ENCODE measurements at regions not wholly inside any gene's neighbourhood (a gene's known extent, or its start where the extent isn't known, plus 50 kb on each side); places are given as distances from the start of the nearest gene placed in this dataset.

DNA sequence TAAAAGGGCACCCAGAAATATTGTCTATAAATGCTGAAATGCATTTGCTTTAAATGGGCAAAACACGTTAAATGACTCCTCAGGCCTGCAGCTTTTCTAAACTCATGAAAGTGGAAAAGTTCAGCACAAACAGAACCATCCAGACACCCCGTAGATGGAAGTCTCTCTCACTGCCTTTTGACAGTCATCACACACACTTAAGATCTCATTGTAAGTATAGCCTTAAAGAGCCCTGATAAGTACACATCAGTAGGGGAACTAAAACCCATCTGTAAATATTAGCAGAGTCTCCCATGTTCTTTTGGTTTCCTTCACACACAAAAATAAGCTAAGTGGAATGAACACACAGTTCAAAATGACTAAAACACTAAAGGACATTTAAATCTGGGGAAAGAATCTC, 166.7 kb downstream of the LTN1 start (continued):
- no peak for TF ChIP-seq KDM1A (IDR thresholded peaks at IDR 0.05)

DNA sequence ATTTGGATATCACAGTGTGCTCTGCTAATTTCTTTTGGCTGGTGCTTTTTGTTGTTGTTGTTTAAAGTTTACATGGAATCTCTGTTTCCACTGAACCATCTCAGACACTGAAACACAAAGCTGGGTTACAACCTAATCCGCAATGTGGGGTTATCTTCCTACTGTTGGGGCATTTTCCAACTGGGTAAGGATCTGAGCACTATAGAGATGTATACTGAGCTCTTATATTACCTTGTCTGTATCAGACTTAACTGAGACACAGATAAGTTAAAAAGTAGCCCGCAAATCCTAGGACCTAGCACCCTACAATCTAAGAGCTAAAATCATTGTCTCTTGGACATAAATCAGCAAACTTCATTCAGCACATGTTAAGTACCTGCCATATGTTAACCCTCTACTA, 169.2 kb downstream of the LTN1 start:
- Histone ChIP-seq H3K4me1 (replicated peaks in 1 of 2; ENCODE audit: control insufficient read depth in 2 of 2, insufficient read depth in 2 of 2, low read length in 2 of 2) (no peaks in the 10 kb centered on the region), H2AFZ (ENCODE audit: low read depth, low read length) (no peak overlapping the region), H3K4me3 (no peak overlapping the region), H3K27ac (ENCODE audit: extremely low read depth, low read depth, low read length) (no peak overlapping the region), H3K9ac (ENCODE audit: insufficient read depth in 1 of 2, low read depth in 2 of 2, low read length in 2 of 2) (no peak overlapping the region), H3K9me3 (replicated peaks; ENCODE audit: control insufficient read depth, insufficient read depth, low read depth, low read length) (no peaks in the 10 kb centered on the region), H4K20me1 (replicated peaks; ENCODE audit: control insufficient read depth, insufficient read depth, low read length) (no peaks in the 10 kb centered on the region), H3K9me1 (ENCODE audit: control insufficient read depth, insufficient read depth, low read length) (no peaks in the 10 kb centered on the region), H3K4me2 (ENCODE audit: insufficient read depth, low read length) (no peak overlapping the region), H3K36me3 (ENCODE audit: control insufficient read depth, insufficient read depth, low read length) (no peaks in the 10 kb centered on the region), H3K27me3 (ENCODE audit: control insufficient read depth in 2 of 2, insufficient read depth in 2 of 2, low read length in 2 of 2) (no peaks in the 10 kb centered on the region), H3K79me2 (ENCODE audit: control insufficient read depth, insufficient read depth, low read length) (no peaks in the 10 kb centered on the region)
- no TSS peak for BruUV-seq (replicated peaks)
- ChIA-PET POLR2A (no interaction called here), CTCF (ENCODE audit: low intra/inter-chr PET ratio) (no interaction called here)
- WGBS (ENCODE audit: insufficient coverage, low coverage, missing lambda C conversion rate) = 2% methylated on average over 2 of the region's 2 CpGs
- intact Hi-C loops (cut with micrococcal nuclease) = no loop called here
- ATAC-seq (no peak), FAIRE-seq (no peak), DNase-seq (ENCODE audit: extremely low read depth in 1 of 4, low spot score in 3 of 4) (no peak)
- in situ Hi-C loops (cut with MboI) = no loop called here
- TF ChIP-seq ZNF75A (CRISPR knock-in tag; IDR thresholded peaks at IDR 0.05) (no peak), FOS (IDR thresholded peaks at IDR 0.05; ENCODE audit: extremely low read depth, insufficient read length) (no peak), ELF4 (CRISPR knock-in tag; IDR thresholded peaks at IDR 0.05) (no peak), SMAD2 (IDR thresholded peaks at IDR 0.05; ENCODE audit: low read depth, low read length) (no peak), DDX20 (tag; IDR thresholded peaks at IDR 0.05; ENCODE audit: low read depth) (no peak), MYC (IDR thresholded peaks at IDR 0.05; ENCODE audit: low read depth, low read length) (no peak), MYC (CRISPR knock-in tag; IDR thresholded peaks at IDR 0.05; ENCODE audit: borderline replicate concordance, low read depth) (no peak), ZKSCAN3 (CRISPR knock-in tag; IDR thresholded peaks at IDR 0.05) (no peak)
- TF ChIP-seq, protein P1, sequence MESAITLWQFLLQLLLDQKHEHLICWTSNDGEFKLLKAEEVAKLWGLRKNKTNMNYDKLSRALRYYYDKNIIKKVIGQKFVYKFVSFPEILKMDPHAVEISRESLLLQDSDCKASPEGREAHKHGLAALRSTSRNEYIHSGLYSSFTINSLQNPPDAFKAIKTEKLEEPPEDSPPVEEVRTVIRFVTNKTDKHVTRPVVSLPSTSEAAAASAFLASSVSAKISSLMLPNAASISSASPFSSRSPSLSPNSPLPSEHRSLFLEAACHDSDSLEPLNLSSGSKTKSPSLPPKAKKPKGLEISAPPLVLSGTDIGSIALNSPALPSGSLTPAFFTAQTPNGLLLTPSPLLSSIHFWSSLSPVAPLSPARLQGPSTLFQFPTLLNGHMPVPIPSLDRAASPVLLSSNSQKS (CRISPR knock-in tag; IDR thresholded peaks at IDR 0.05) = no peak
- TF ChIP-seq, protein P2, sequence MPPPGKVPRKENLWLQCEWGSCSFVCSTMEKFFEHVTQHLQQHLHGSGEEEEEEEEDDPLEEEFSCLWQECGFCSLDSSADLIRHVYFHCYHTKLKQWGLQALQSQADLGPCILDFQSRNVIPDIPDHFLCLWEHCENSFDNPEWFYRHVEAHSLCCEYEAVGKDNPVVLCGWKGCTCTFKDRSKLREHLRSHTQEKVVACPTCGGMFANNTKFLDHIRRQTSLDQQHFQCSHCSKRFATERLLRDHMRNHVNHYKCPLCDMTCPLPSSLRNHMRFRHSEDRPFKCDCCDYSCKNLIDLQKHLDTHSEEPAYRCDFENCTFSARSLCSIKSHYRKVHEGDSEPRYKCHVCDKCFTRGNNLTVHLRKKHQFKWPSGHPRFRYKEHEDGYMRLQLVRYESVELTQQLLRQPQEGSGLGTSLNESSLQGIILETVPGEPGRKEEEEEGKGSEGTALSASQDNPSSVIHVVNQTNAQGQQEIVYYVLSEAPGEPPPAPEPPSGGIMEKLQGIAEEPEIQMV (tag; conservative IDR thresholded peaks at IDR 0.05; ENCODE audit: low read depth) = no peak
- TF ChIP-seq, protein P3, sequence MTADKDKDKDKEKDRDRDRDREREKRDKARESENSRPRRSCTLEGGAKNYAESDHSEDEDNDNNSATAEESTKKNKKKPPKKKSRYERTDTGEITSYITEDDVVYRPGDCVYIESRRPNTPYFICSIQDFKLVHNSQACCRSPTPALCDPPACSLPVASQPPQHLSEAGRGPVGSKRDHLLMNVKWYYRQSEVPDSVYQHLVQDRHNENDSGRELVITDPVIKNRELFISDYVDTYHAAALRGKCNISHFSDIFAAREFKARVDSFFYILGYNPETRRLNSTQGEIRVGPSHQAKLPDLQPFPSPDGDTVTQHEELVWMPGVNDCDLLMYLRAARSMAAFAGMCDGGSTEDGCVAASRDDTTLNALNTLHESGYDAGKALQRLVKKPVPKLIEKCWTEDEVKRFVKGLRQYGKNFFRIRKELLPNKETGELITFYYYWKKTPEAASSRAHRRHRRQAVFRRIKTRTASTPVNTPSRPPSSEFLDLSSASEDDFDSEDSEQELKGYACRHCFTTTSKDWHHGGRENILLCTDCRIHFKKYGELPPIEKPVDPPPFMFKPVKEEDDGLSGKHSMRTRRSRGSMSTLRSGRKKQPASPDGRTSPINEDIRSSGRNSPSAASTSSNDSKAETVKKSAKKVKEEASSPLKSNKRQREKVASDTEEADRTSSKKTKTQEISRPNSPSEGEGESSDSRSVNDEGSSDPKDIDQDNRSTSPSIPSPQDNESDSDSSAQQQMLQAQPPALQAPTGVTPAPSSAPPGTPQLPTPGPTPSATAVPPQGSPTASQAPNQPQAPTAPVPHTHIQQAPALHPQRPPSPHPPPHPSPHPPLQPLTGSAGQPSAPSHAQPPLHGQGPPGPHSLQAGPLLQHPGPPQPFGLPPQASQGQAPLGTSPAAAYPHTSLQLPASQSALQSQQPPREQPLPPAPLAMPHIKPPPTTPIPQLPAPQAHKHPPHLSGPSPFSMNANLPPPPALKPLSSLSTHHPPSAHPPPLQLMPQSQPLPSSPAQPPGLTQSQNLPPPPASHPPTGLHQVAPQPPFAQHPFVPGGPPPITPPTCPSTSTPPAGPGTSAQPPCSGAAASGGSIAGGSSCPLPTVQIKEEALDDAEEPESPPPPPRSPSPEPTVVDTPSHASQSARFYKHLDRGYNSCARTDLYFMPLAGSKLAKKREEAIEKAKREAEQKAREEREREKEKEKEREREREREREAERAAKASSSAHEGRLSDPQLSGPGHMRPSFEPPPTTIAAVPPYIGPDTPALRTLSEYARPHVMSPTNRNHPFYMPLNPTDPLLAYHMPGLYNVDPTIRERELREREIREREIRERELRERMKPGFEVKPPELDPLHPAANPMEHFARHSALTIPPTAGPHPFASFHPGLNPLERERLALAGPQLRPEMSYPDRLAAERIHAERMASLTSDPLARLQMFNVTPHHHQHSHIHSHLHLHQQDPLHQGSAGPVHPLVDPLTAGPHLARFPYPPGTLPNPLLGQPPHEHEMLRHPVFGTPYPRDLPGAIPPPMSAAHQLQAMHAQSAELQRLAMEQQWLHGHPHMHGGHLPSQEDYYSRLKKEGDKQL (CRISPR knock-in tag; IDR thresholded peaks at IDR 0.05; ENCODE audit: borderline replicate concordance) = no peak
- TF ChIP-seq, protein P4, sequence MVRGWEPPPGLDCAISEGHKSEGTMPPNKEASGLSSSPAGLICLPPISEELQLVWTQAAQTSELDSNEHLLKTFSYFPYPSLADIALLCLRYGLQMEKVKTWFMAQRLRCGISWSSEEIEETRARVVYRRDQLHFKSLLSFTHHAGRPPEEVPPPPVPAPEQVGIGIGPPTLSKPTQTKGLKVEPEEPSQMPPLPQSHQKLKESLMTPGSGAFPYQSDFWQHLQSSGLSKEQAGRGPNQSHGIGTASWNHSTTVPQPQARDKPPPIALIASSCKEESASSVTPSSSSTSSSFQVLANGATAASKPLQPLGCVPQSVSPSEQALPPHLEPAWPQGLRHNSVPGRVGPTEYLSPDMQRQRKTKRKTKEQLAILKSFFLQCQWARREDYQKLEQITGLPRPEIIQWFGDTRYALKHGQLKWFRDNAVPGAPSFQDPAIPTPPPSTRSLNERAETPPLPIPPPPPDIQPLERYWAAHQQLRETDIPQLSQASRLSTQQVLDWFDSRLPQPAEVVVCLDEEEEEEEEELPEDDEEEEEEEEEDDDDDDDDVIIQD (CRISPR knock-in tag; IDR thresholded peaks at IDR 0.05) = no peak
